Trophoblast cell (in vitro differentiated cells and primary cell): ENCODE measurements at regions not wholly inside any gene's neighbourhood (a gene's known extent, or its start where the extent isn't known, plus 50 kb on each side); places are given as distances from the start of the nearest gene placed in this dataset.

Source experiments
- DNase-seq, 2 donors: peaks; one replicate each; pipeline ENCODE4 v3.0.0-alpha.2; 2016
- H2AFZ ChIP-seq: 2 replicates; pipeline ENCODE4 v1.6.1; 2013; ENCODE audit warnings: low read length, moderate library complexity, mild to moderate bottlenecking; ENCODE audit not compliant: insufficient read depth, poor library complexity
- H2AK5ac ChIP-seq: 2 replicates; pipeline ENCODE4 v1.6.1; 2013; ENCODE audit warnings: mild to moderate bottlenecking, low read length
- H2BK120ac ChIP-seq: 2 replicates; pipeline ENCODE4 v1.6.1; 2013; ENCODE audit warnings: low read length, mild to moderate bottlenecking, moderate library complexity; ENCODE audit not compliant: insufficient read depth, poor library complexity
- H2BK12ac ChIP-seq: 2 replicates; pipeline ENCODE4 v1.6.1; 2013; ENCODE audit warnings: mild to moderate bottlenecking, low read length, moderate library complexity
- H2BK5ac ChIP-seq: 2 replicates; pipeline ENCODE4 v1.6.1; 2013; ENCODE audit warnings: low read length, low read depth, moderate library complexity, mild to moderate bottlenecking; ENCODE audit not compliant: poor library complexity
- H3K14ac ChIP-seq: 2 replicates; pipeline ENCODE4 v1.6.1; 2013; ENCODE audit warnings: mild to moderate bottlenecking, low read length
- H3K18ac ChIP-seq: 2 replicates; pipeline ENCODE4 v1.6.1; 2013; ENCODE audit warnings: mild to moderate bottlenecking, low read length
- H3K23ac ChIP-seq: 2 replicates; pipeline ENCODE4 v1.6.1; 2013; ENCODE audit warnings: low read length
- H3K27ac ChIP-seq: 2 replicates; pipeline ENCODE4 v1.5.1; 2013; ENCODE audit warnings: low read depth, mild to moderate bottlenecking, inconsistent platforms, low read length, moderate library complexity
- H3K27me3 ChIP-seq: 2 replicates; pipeline ENCODE4 v1.6.1; 2013; ENCODE audit warnings: inconsistent platforms, mild to moderate bottlenecking, low read length, moderate library complexity; ENCODE audit not compliant: insufficient read depth
- H3K36me3 ChIP-seq, 2 experiments: 1 replicate in 1 of 2; 2 replicates in 1 of 2; pipeline ENCODE4 v1.6.1; 2013; ENCODE audit warnings: low read length in 2 of 2, mild to moderate bottlenecking in 2 of 2, moderate library complexity in 1 of 2; ENCODE audit not compliant: insufficient read depth in 2 of 2, control insufficient read depth in 1 of 2
- H3K4ac ChIP-seq: 2 replicates; pipeline ENCODE4 v1.6.1; 2013; ENCODE audit warnings: low read depth, mild to moderate bottlenecking, low read length, moderate library complexity
- H3K4me1 ChIP-seq, 2 experiments: 1 replicate in 1 of 2; 2 replicates in 1 of 2; pipeline ENCODE4 v1.6.1; 2013; ENCODE audit warnings: low read length in 2 of 2, mild to moderate bottlenecking in 2 of 2, moderate library complexity in 1 of 2; ENCODE audit not compliant: insufficient read depth in 2 of 2, control insufficient read depth in 1 of 2
- H3K4me2 ChIP-seq: 2 replicates; pipeline ENCODE4 v1.6.1; 2013; ENCODE audit warnings: inconsistent platforms, mild to moderate bottlenecking, low read length, moderate library complexity
- H3K4me3 ChIP-seq: 2 replicates; pipeline ENCODE4 v1.5.1; 2013; ENCODE audit warnings: mild to moderate bottlenecking, low read depth, low read length, inconsistent platforms
- H3K79me1 ChIP-seq: one replicate; pipeline ENCODE4 v1.6.1; 2013; ENCODE audit warnings: low read length
- H3K79me2 ChIP-seq: 2 replicates; pipeline ENCODE4 v1.6.1; 2013; ENCODE audit warnings: low read length, mild to moderate bottlenecking; ENCODE audit not compliant: control insufficient read depth, insufficient read depth, poor library complexity
- H3K9ac ChIP-seq: 2 replicates; pipeline ENCODE4 v1.6.1; 2013; ENCODE audit warnings: mild to moderate bottlenecking, low read length
- H3K9me3 ChIP-seq: 2 replicates; pipeline ENCODE4 v1.6.1; 2013; ENCODE audit warnings: low read depth, mild to moderate bottlenecking, control low read depth, inconsistent platforms, low read length; ENCODE audit not compliant: insufficient read depth
- H4K12ac ChIP-seq: 2 replicates; pipeline ENCODE4 v1.6.1; 2013; ENCODE audit warnings: low read depth, mild to moderate bottlenecking, low read length, moderate library complexity
- H4K8ac ChIP-seq: 2 replicates; pipeline ENCODE4 v1.6.1; 2013; ENCODE audit warnings: low read depth, mild to moderate bottlenecking, low read length, moderate library complexity
- H4K91ac ChIP-seq: one replicate; pipeline ENCODE4 v1.6.1; 2013; ENCODE audit warnings: low read depth, mild to moderate bottlenecking, low read length, moderate library complexity
- WGBS: extraction: QIAGEN DNeasy Blood & Tissue Kit; methylation state at CpG from one replicate; pipeline ENCODE4 v1.1.7; 2013; ENCODE audit warnings: missing lambda C conversion rate; ENCODE audit not compliant: insufficient read length, insufficient coverage; ENCODE audit errors: extremely low coverage; 5-methylcytosine and 5-hydroxymethylcytosine counted together

- Histone ChIP-seq H3K4me3 (no peak overlapping the region), H4K8ac (no peak overlapping the region), H2BK120ac (no peak overlapping the region), H3K36me3 (no peaks in the 10 kb centered on the region), H3K27me3 (no peaks in the 10 kb centered on the region), H3K4me2 (no peak overlapping the region), H3K23ac (no peak overlapping the region), H3K9me3 (no peaks in the 10 kb centered on the region), H3K14ac (no peak overlapping the region), H3K79me1 (no peaks in the 10 kb centered on the region), H4K91ac (no peak overlapping the region), H3K4me1 (no peaks in the 10 kb centered on the region), H2AK5ac (no peak overlapping the region), H2AFZ (no peak overlapping the region), H2BK5ac (no peak overlapping the region), H3K27ac (no peak overlapping the region), H3K9ac (no peak overlapping the region), H3K18ac (no peak overlapping the region), H2BK12ac (no peak overlapping the region), H3K79me2 (no peaks in the 10 kb centered on the region), H3K4ac (no peak overlapping the region), H4K12ac (no peak overlapping the region)
- no CpG with 5 or more reads among the region's 4 CpGs for WGBS
- DNase-seq, result no peak
These were observed 183.9 kb upstream of the PWP1 start for GRCh38 chr12:107501681-107502080.

DNA sequence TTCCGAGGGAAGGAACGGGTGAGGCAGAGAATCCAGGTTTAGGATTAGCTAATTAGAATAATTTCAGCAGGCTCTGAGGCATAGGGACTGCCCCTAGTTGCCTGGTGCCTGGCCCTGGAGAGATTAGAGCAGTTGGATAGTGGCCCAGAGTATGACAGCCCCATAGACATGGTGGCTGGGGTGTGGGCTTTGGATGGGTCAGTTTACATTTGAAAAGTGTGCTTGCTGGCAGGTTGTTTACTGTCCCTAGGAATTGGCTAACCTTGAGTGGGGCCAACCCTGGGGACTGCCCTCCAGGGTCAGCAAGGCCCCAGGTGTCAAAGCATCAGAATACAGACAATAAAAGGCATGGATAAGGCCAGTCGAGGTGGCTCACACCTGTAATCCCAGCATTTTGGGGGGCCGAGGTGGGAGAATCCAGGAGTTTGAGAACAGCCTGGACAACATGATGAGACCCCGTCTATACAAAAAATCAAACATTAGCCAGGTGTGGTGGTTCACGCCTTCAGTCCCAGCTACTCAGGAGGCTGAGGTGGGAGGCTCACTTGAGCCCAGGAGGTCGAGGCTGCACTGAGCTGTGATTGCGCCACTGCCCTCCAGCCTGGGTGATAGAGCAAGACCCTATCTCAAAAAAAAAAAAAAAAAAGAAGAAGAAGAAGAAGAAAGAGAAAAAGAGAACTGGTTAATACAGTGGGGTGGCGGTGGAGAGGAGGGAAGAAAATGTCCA is 182.3 kb upstream of the PWP1 start:
- Histone ChIP-seq H3K9me3 (no peaks in the 10 kb centered on the region), H2BK12ac (no peak overlapping the region), H3K4me2 (no peak overlapping the region), H3K4me3 (no peak overlapping the region), H2BK5ac (no peak overlapping the region), H3K18ac (no peak overlapping the region), H3K79me1 (no peaks in the 10 kb centered on the region), H4K12ac (no peak overlapping the region), H3K27me3 (no peaks in the 10 kb centered on the region), H3K14ac (no peak overlapping the region), H3K4ac (no peak overlapping the region), H2AK5ac (no peak overlapping the region), H4K91ac (no peak overlapping the region), H4K8ac (no peak overlapping the region), H3K4me1 (no peaks in the 10 kb centered on the region), H3K79me2 (no peaks in the 10 kb centered on the region), H2BK120ac (no peak overlapping the region), H2AFZ (no peak overlapping the region), H3K36me3 (no peaks in the 10 kb centered on the region), H3K27ac (no peak overlapping the region), H3K9ac (no peak overlapping the region), H3K23ac (no peak overlapping the region)
- DNase-seq, result no peak
- WGBS, result no CpG with 5 or more reads among the region's 9 CpGs

GRCh38 chr12:107503887-107504885 is 181.4 kb upstream of the PWP1 start:
- WGBS, result no CpG with 5 or more reads among the region's 7 CpGs
- Histone ChIP-seq H3K4me3 (no peak overlapping the region), H3K9me3 (no peaks in the 10 kb centered on the region), H3K4ac (no peak overlapping the region), H2BK5ac (no peak overlapping the region), H3K4me2 (no peak overlapping the region), H4K8ac (no peak overlapping the region), H3K79me2 (no peaks in the 10 kb centered on the region), H3K14ac (no peak overlapping the region), H2BK12ac (no peak overlapping the region), H4K12ac (no peak overlapping the region), H3K27ac (no peak overlapping the region), H3K4me1 (no peaks in the 10 kb centered on the region), H3K36me3 (no peaks in the 10 kb centered on the region), H3K23ac (no peak overlapping the region), H2AK5ac (no peak overlapping the region), H3K27me3 (no peaks in the 10 kb centered on the region), H3K79me1 (no peaks in the 10 kb centered on the region), H3K18ac (no peak overlapping the region), H4K91ac (no peak overlapping the region), H2AFZ (no peak overlapping the region), H3K9ac (no peak overlapping the region), H2BK120ac (no peak overlapping the region)
- DNase-seq, result no peak

GRCh38 chr12:107509421-107509820 is 176.2 kb upstream of the PWP1 start:
- Histone ChIP-seq H3K9me3 (no peaks in the 10 kb centered on the region), H2BK5ac (no peak overlapping the region), H4K8ac (no peak overlapping the region), H4K91ac (no peak overlapping the region), H3K4me1 (no peaks in the 10 kb centered on the region), H3K23ac (no peak overlapping the region), H3K14ac (no peak overlapping the region), H3K36me3 (no peaks in the 10 kb centered on the region), H3K4me2 (no peak overlapping the region), H3K18ac (no peak overlapping the region), H2BK12ac (no peak overlapping the region), H2AFZ (no peak overlapping the region), H3K79me2 (no peaks in the 10 kb centered on the region), H3K4ac (no peak overlapping the region), H3K79me1 (no peaks in the 10 kb centered on the region), H3K9ac (no peak overlapping the region), H3K27ac (no peak overlapping the region), H2AK5ac (no peak overlapping the region), H3K4me3 (no peak overlapping the region), H2BK120ac (no peak overlapping the region), H4K12ac (no peak overlapping the region), H3K27me3 (no peaks in the 10 kb centered on the region)
- DNase-seq, result no peak
- WGBS, result no CpG with 5 or more reads among the region's 4 CpGs
